Smooth muscle cell of the brain vasculature (primary cell): ENCODE measurements at regions not wholly inside any gene's neighbourhood (a gene's known extent, or its start where the extent isn't known, plus 50 kb on each side); places are given as distances from the start of the nearest gene placed in this dataset.

Experiments used
- DNase-seq: peaks from one replicate; pipeline ENCODE4 v3.0.0-alpha.2; 2012; ENCODE audit warnings: low read depth, low spot score

GRCh38 chr5:168171901-168172759, 119.3 kb upstream of the WWC1 start:
- no peak for DNase-seq

DNA sequence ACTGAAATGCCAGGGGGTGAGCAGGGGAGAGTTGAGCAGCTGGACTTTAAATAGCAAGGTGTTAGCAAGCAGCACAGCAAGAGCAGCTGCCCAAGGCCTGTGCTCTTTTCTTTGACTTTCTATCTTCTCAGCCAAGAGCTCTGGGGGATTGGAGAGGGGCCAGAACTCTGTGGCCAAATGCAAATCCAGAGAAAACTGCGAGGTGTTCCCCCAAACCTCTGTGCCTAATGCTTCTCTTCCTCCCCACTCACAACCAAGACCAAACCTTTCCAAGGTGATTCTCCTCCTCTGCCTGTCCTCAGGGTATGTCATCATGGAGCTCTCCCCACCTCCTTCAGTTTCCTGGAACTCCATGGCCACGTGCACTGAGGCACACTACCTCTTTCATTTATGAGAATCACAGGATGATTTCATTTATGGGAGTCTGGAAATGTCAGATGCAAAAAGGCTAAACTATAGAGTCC, 118.7 kb upstream of the WWC1 start:
- DNase-seq, result no peak

- no peak for DNase-seq
These were observed 117.1 kb upstream of the WWC1 start for GRCh38 chr5:168174376-168174775.

DNA sequence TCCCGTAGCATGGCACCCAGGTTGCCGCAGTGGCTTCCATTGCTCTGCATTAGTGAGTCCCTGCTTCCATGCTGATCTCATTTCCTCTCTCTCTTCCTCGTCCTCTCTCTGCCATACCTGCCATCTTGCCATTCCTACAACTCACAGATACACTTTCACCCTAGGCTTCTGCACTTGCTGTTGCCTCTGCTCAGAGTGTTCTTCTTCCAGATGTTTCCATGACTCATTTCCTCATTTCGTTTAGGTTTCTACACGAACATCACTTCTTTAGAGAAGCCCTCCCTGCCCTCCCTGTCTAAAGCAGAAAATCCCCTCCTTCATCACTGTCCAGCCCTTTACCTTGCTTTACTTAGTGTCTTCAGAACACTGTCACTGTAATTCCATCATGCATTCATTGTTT, 115.2 kb upstream of the WWC1 start:
- no peak for DNase-seq

- no peak for DNase-seq
These were observed 114.5 kb upstream of the WWC1 start for GRCh38 chr5:168176941-168177340.

- DNase-seq, result no peak
These were observed 113.5 kb upstream of the WWC1 start for GRCh38 chr5:168177831-168178450.

GRCh38 chr5:168179192-168179593, 112.3 kb upstream of the WWC1 start:
- no peak for DNase-seq

GRCh38 chr5:168182269-168182668, 109.2 kb upstream of the WWC1 start:
- DNase-seq, result no peak

DNA sequence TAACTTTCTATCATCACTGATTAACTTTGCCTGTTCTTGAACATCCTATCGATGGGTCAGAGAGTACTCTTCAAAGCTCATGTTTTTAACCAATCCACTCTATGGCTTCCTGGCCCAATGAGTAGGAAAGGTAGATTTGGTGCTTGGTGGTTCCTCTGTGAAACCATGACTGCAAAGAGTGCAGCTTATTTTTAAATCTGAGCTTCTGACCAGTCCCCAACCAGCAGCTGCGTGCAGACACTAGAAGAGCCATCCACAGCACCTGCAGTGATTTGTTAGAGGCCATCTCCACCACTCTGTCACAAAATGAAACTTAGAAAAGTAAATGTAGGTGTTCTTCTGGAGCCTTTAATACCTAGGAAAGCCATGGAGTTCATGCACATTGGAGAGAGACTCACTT, 107.3 kb upstream of the WWC1 start:
- no peak for DNase-seq

DNA sequence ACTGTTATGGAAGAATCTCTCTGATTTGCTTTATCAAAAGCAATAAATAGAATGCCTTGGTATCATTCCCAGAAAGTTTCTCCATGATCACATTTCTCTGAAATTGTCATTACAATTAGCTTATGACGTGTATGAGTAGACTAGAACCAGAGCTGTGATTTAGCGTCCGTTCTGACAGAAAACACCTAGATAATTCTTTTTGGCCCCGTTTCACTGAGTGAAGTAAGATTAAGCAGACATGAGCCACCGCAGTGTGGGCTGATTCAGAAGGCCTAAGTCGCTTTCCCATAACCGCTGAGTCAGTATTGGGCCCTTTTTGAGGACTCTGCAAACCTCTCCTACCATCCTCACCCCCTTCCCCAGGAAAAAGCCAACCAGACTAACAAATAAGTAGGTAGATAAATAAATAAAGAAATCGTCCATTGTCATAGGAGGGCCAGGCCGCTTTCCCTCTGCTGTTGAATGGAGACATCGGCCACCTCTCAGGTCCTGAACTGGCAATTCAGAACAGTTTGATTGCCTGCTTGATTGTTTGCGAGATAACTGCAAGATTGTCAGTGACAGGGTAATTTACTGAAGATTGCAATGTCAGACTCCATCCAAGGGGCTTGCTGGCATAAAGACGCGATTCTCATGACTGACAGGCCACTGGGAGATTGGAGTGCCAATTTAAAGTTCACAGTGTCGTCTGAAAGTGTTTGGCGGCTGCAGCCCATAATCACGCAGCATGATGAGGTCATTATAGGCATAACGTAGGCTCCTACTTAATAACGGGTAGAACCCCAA, 105.0 kb upstream of the WWC1 start:
- no peak for DNase-seq

DNA sequence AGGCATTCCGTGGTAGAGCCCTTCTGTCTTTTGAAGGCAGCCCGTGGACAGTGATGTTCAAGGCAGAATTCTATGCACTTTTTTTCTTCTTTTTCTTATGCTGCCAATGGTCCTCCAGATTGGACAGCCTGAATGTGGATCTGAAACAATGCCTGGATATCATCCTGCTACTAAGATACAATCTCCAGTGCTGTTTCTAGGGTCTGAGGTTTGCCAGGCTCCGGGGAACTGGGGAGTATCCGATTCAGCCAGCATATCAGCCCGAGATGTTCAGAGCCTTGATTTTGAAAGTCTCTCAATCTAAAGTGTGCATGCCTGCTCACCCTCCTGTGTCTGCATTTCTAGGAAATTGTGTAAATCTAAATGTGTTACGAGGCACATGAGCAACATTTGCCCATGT, 103.8 kb upstream of the WWC1 start:
- no peak for DNase-seq

GRCh38 chr5:168188182-168188581, 103.3 kb upstream of the WWC1 start:
- DNase-seq, result no peak

DNA sequence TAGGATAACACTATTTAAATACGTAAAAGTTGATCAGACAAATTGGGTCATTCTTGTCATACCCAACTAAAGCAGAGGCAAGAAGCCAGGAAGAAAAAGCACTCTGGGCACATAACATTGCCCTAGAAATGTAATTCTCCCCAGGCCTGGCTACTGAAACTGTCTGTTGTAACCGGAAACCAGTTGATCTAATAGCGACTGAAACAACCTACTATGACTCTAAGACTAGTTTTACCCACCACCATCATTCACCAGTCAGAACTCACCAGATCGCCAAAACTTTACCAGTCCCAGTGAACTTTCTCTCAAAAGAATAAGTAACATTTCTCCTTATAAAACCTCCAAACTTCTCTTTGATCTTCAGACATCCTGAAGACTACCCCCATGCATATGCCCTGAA, 99.3 kb upstream of the WWC1 start:
- no peak for DNase-seq

DNA sequence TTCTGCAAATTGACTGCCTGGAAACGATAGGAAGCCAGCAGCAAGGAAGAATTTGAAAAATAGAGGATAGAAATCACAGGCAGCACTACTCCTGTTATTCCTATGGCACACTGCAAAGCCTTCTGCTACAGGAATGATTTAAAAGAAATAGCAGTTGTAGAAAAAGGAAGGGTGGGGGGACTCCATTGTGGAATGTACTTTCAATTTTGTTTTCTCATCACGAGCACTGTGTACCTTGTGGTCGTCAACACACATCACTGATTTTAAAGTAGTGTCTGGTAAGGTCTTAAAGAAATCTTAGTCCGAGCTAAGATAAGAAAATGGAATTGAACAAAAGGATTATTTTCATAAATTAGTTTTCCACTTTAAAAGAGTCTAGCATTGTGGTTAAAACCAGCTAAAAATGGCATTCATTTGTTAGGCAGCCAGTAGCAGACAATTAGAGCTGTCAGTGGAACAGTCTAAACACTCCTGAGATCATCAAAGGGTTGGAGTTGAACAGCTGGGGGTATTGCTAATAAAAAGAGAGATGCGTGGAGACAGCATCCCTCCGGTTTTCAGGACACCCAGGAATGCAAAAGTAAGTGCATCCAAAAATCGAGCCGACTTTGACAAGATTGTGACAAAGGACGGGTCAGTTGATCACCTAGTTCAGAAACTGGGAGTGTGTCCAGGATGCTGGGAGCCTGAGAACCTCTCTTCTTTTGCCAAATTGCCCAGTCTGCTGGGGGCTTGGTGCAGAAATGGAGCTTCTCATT, 97.8 kb upstream of the WWC1 start:
- no peak for DNase-seq

- no peak for DNase-seq
These were observed 96.3 kb upstream of the WWC1 start for GRCh38 chr5:168195110-168195509.

DNA sequence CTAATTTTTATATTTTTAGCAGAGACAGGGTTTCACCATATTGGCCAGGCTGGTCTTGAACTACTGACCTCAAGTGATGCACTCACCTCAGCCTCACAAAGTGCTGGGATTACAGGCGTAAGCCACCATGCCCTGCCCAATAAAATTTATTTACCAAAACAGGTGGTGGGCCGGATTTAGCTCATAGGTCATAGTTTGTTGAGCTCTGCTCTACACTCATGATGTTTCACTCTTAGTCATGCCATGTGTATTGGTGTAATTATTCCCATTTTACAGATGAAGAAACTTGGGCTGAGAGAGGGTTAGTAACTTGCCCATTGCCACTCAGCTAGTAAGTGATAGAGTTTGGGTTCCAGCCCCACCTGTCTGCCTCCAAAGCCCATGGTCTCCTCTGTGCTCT, 93.1 kb upstream of the WWC1 start:
- DNase-seq, result no peak

- DNase-seq, result no peak
These were observed 88.4 kb upstream of the WWC1 start for GRCh38 chr5:168202996-168203395.

GRCh38 chr5:168204165-168204564, 87.3 kb upstream of the WWC1 start:
- no peak for DNase-seq

GRCh38 chr5:168207450-168208029, 83.9 kb upstream of the WWC1 start:
- DNase-seq, result no peak

DNA sequence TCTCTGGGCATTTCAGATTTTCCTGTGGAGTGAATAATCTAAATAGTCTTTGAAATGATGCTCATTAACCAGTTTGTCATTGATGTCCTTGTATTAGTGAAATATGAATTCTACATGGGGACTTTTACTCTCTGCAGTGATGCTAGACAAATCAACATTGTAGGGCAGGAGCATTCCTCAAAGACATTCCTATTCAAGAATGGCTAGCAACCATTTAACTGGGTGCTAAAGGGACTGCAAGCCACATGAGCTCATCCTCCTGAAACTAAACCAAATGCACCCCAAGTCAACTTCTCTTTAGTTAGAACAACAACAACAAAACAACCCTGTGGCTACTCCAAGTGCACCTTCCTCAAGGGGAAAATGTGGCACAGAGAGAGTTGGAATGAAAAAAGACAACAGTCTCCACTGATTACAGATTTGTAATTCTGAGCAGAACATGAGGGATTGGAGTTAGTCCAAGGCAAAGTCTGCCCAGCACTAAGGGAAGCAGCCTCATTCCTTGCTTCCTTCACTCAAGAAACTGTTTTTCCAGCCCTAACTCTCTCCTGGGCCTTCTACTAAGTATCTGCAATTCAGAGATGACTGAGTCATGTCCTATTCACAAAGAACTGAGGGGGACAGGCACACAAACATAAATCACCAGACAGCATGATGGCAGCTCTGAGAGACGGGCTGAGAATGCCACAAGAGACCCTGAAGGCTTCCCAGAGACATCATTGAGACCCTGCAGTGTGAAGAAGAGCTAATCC, 82.0 kb upstream of the WWC1 start:
- no peak for DNase-seq

DNA sequence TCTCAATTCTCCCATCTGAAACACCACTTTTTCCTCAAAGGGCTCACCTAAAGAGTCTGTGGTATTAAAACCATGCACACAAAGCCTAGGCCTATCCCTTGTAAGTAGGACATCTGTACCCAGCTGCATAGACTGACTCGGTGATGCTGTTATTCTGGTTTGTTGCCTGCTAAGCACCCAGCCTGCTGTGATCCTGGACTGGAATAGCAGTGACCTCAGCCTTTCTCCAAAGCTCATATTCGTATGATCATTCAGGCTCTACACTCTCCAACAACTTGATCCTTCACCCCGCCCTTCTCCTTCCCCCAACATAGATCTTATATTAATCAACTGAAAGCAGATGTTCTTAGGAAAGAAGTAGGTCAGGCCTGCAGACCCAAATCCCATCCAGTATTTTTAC, 81.4 kb upstream of the WWC1 start:
- DNase-seq, result no peak
